ENCODE measurements at regions not wholly inside any gene's neighbourhood (a gene's known extent, or its start where the extent isn't known, plus 50 kb on each side); places are given as distances from the start of the nearest gene placed in this dataset.

- peaks cover 4% of the 10 kb centered on the region for H3K4me1 Mint-ChIP-seq (ENCODE audit: low read depth, unreplicated experiment)
- no peak overlapping the region for H3K27ac ChIP-seq (ENCODE audit: low read depth, low read length)
- peaks cover 10% of the 10 kb centered on the region for H3K9me3 Mint-ChIP-seq (ENCODE audit: unreplicated experiment)
- H2AFZ ChIP-seq (ENCODE audit: low read depth, low read length): no peak overlapping the region
- H3K36me3 Mint-ChIP-seq (ENCODE audit: low read depth, unreplicated experiment): no peaks in the 10 kb centered on the region
- peaks cover 8% of the 10 kb centered on the region for H3K27me3 ChIP-seq (ENCODE audit: insufficient read depth, low read length)
- no peak overlapping the region for H3K4me3 ChIP-seq (ENCODE audit: insufficient read depth, low read depth, low read length)
- H3K27me3 Mint-ChIP-seq (ENCODE audit: low read depth, unreplicated experiment): peaks cover 18% of the 10 kb centered on the region
- no peak overlapping the region for H3K27ac Mint-ChIP-seq (ENCODE audit: unreplicated experiment)
- H3K9ac ChIP-seq (ENCODE audit: low read length): no peak overlapping the region
- no peaks in the 10 kb centered on the region for H3K79me2 ChIP-seq (ENCODE audit: insufficient read depth, low read length)
- H3K4me1 ChIP-seq (ENCODE audit: insufficient read depth, low read length): no peaks in the 10 kb centered on the region
- no peaks in the 10 kb centered on the region for H3K36me3 ChIP-seq (ENCODE audit: insufficient read depth, low read length)
- H3K4me2 ChIP-seq (ENCODE audit: low read length): no peak overlapping the region
- TF ChIP-seq CTCF (IDR thresholded peaks at IDR 0.05; ENCODE audit: insufficient read depth, low read depth, low read length): no peak
- no peak for TF ChIP-seq EZH2 (IDR thresholded peaks at IDR 0.05; ENCODE audit: insufficient read depth, low read length)
- DNase-seq (ENCODE audit: low read depth): no peak
- no peak overlapping the region for H3K4me3 Mint-ChIP-seq (ENCODE audit: unreplicated experiment)
- H3K9me3 ChIP-seq (ENCODE audit: insufficient read depth, low read depth, low read length): no peaks in the 10 kb centered on the region
- FAIRE-seq: no peak
- H4K20me1 ChIP-seq (ENCODE audit: insufficient read depth, low read length): no peaks in the 10 kb centered on the region
Measured at GRCh38 chr1:116834595-116834994, 75.1 kb upstream of the PTGFRN start.

- H3K4me3 Mint-ChIP-seq (ENCODE audit: unreplicated experiment): no peak overlapping the region
Measured at GRCh38 chr1:116835161-116835560, 74.6 kb upstream of the PTGFRN start.

More at GRCh38 chr1:116835161-116835560, 74.6 kb upstream of the PTGFRN start:
- Histone ChIP-seq H3K36me3 (ENCODE audit: insufficient read depth, low read length) (no peaks in the 10 kb centered on the region), H3K9me3 (ENCODE audit: insufficient read depth, low read depth, low read length) (no peaks in the 10 kb centered on the region), H3K4me2 (ENCODE audit: low read length) (no peak overlapping the region), H3K4me1 (ENCODE audit: insufficient read depth, low read length) (no peaks in the 10 kb centered on the region), H4K20me1 (ENCODE audit: insufficient read depth, low read length) (no peaks in the 10 kb centered on the region), H3K79me2 (ENCODE audit: insufficient read depth, low read length) (no peaks in the 10 kb centered on the region), H3K4me3 (ENCODE audit: insufficient read depth, low read depth, low read length) (no peak overlapping the region), H2AFZ (ENCODE audit: low read depth, low read length) (no peak overlapping the region), H3K27me3 (ENCODE audit: insufficient read depth, low read length) (peaks cover 8% of the 10 kb centered on the region), H3K9ac (ENCODE audit: low read length) (no peak overlapping the region), H3K27ac (ENCODE audit: low read depth, low read length) (no peak overlapping the region)
- Mint-ChIP-seq H3K4me1 (ENCODE audit: low read depth, unreplicated experiment) (peaks cover 4% of the 10 kb centered on the region), H3K9me3 (ENCODE audit: unreplicated experiment) (peaks cover 10% of the 10 kb centered on the region), H3K27ac (ENCODE audit: unreplicated experiment) (no peak overlapping the region), H3K36me3 (ENCODE audit: low read depth, unreplicated experiment) (no peaks in the 10 kb centered on the region), H3K27me3 (ENCODE audit: low read depth, unreplicated experiment) (peaks cover 18% of the 10 kb centered on the region)
- DNase-seq (ENCODE audit: low read depth): no peak
- no peak for FAIRE-seq
- TF ChIP-seq EZH2 (IDR thresholded peaks at IDR 0.05; ENCODE audit: insufficient read depth, low read length) (no peak), CTCF (IDR thresholded peaks at IDR 0.05; ENCODE audit: insufficient read depth, low read depth, low read length) (no peak)

Data from astrocyte (in vitro differentiated cells and primary cell).